ENCODE measurements at regions not wholly inside any gene's neighbourhood (a gene's known extent, or its start where the extent isn't known, plus 50 kb on each side); places are given as distances from the start of the nearest gene placed in this dataset.
"Not testable (repeated sequence)": the region's sequence is repeated elsewhere in the genome, so short reads cannot be mapped to it uniquely, and the experiment has no call there.

DNA sequence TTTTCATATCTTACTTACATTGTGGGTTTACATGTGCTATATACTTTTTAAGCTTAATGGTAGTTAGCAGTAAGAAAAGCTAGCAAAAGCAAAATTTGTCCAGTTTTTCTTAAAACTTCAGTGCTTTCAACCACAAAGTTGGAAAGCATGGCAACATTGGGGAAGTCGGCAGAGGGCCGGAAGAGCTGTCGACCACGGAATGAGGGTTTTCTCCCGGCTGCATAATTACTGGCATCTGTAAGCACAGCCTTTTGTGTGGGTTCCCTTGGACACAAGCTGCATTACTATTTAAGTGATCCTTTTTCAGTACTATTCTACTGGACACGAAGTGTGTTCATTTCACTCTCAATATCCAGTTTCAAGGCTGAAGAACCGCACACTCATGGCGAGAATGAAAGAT lies 560.4 kb downstream of the ANKRD50 start:
- no peak overlapping the region for H3K27ac ChIP-seq
- H3K4me3 ChIP-seq = no peak overlapping the region
- H3K36me3 ChIP-seq = no peaks in the 10 kb centered on the region
- DNase-seq (ENCODE audit: low read depth in 1 of 2, low spot score in 2 of 2) = no peak
- H3K4me1 ChIP-seq (replicated peaks) = no peaks in the 10 kb centered on the region
- H3K9me3 ChIP-seq (replicated peaks) = no peaks in the 10 kb centered on the region
- no peaks in the 10 kb centered on the region for H3K27me3 ChIP-seq (replicated peaks)

DNA sequence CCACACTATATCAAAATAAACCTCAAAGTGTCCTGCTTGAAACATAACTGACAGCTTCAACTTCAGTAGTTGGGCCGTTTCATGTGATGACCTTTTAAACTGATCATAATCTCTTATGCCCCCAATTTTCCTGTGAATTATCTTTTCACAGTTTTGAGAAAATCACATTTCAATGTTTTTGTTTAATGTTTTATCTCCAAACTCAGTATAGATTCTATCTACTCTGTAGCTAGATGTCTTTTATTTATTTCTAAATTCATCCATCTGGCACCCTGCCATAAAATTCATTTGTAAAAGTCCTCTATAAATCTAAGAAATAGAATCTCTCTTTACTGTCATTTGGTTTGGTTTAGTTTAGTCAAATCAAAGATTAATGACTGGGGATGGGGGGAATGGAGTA lies 557.3 kb downstream of the ANKRD50 start:
- H3K4me1 ChIP-seq (replicated peaks) = no peaks in the 10 kb centered on the region
- no peak overlapping the region for H3K27ac ChIP-seq
- H3K9me3 ChIP-seq (replicated peaks) = no peaks in the 10 kb centered on the region
- no peaks in the 10 kb centered on the region for H3K27me3 ChIP-seq (replicated peaks)
- DNase-seq (ENCODE audit: low read depth in 1 of 2, low spot score in 2 of 2) = no peak
- no peak overlapping the region for H3K4me3 ChIP-seq
- H3K36me3 ChIP-seq = no peaks in the 10 kb centered on the region

DNA sequence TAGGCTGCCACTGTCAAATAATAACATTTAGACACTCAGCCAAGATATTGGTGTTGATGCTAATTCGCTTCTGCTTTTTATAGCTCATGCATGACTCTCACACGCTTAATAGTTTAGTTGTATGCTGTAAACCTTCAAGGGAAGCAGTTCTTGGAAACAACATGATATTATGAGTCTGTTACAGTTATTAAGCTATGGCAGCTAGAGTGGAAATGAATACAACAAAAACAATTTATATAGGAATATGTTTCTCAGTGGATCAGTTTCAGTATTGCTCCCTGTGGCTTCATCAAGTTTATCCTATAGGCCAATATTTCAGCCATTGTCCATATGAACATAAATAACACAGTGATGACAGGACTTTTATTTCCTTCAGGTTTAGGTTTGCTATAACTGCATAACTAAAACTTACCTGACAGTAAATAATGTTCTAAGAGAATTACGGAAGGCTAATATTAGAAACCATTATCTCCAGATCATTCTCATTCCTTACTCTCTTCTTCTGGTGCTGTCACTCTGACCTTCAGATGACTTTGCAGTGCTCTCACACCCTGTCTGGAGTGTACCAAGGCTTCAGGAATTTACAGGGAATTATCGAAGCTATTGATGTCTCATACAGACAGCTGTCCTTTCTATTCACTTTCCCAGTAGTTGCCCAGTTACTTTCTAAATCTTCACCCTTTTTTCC lies 555.0 kb downstream of the ANKRD50 start:
- DNase-seq (ENCODE audit: low read depth in 1 of 2, low spot score in 2 of 2) = no peak

DNA sequence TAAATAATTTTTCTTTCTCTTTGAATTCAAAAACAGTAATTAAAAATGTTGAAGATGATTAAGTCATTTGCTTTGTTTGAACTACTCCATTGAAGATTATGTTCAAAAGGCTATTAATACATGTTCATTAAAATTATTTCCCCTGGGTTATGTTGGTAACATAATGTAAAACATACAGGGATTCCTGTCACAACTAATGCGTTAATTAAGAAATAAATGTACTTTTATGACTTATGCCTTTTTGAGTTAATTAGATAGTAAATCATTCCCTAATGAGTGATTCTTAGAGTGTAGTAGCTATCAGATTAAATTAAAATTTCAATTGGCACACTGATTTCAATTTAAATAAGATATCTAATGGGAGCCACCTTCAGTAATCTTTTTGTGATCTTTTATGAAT lies 549.1 kb downstream of the ANKRD50 start:
- no peaks in the 10 kb centered on the region for H3K27me3 ChIP-seq (replicated peaks)
- H3K27ac ChIP-seq = no peak overlapping the region
- no peaks in the 10 kb centered on the region for H3K9me3 ChIP-seq (replicated peaks)

More for the DNA sequence above, 555.0 kb downstream of the ANKRD50 start:
- Histone ChIP-seq H3K27me3 (replicated peaks) (no peaks in the 10 kb centered on the region), H3K9me3 (replicated peaks) (no peaks in the 10 kb centered on the region), H3K36me3 (no peaks in the 10 kb centered on the region), H3K4me1 (replicated peaks) (no peaks in the 10 kb centered on the region), H3K4me3 (no peak overlapping the region), H3K27ac (no peak overlapping the region)

GRCh38 chr4:124167602-124168001 lies 544.9 kb downstream of the ANKRD50 start:
- H3K4me3 ChIP-seq = no peak overlapping the region
- no peak for DNase-seq (ENCODE audit: low read depth in 1 of 2, low spot score in 2 of 2)
- no peaks in the 10 kb centered on the region for H3K36me3 ChIP-seq
- no peak overlapping the region for H3K27ac ChIP-seq
- no peaks in the 10 kb centered on the region; the same call in 1 of the 2 replicates for H3K9me3 ChIP-seq (replicated peaks)
- no peaks in the 10 kb centered on the region for H3K27me3 ChIP-seq (replicated peaks)
- no peaks in the 10 kb centered on the region for H3K4me1 ChIP-seq (replicated peaks)

More for the DNA sequence above, 549.1 kb downstream of the ANKRD50 start:
- H3K4me3 ChIP-seq = no peak overlapping the region
- H3K4me1 ChIP-seq (replicated peaks) = no peaks in the 10 kb centered on the region
- H3K36me3 ChIP-seq = no peaks in the 10 kb centered on the region
- DNase-seq (ENCODE audit: low read depth in 1 of 2, low spot score in 2 of 2) = no peak

DNA sequence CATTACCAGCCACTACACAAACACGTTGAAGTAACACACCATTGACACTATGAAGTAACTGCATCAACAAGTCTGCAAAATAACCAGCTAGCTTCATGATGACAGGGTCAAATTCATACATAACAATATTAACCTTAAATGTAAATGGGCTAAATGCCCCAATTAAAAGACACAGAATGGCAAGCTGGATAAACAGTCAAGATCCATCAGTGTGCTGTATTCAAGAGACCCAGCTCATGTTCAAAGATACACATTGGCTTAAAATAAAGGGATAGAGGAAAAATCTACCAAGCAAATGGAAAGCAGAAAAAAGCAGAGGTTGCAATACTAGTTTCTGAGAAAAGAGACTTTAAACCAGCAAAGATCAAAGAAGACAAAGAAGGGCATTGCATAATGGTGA lies 543.0 kb downstream of the ANKRD50 start:
- not testable (repeated sequence) for H3K4me3 ChIP-seq; DNase-seq (ENCODE audit: low read depth in 1 of 2, low spot score in 2 of 2)

DNA sequence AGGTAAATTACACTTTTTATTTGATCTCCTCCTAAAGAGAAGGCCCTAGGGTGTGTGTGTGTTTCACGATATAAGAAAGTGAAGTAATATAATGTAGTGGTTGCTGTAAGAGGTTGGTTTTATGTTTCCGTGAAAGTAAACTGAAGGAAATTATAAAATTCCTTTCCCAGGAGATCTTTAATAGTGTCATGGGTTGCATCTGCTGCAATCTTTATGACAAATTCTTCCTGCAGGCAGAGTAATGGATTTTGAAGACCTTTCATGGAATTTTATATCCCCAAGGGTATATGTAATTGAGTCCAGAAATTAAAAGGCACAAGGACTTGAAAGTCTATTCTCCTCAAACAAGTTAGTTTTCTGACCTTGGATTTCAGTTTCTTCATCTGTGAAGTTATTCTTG lies 538.6 kb downstream of the ANKRD50 start:
- Histone ChIP-seq H3K9me3 (replicated peaks) (no peaks in the 10 kb centered on the region; the same call in 1 of the 2 replicates), H3K4me3 (no peak overlapping the region), H3K4me1 (replicated peaks) (peaks cover 18% of the 10 kb centered on the region), H3K27ac (no peak overlapping the region), H3K36me3 (no peaks in the 10 kb centered on the region), H3K27me3 (replicated peaks) (no peaks in the 10 kb centered on the region)
- no peak for DNase-seq (ENCODE audit: low read depth in 1 of 2, low spot score in 2 of 2)

More for the DNA sequence above, 543.0 kb downstream of the ANKRD50 start:
- not testable (repeated sequence) for H3K9me3 ChIP-seq (replicated peaks); H3K36me3 ChIP-seq; H3K27me3 ChIP-seq (replicated peaks); H3K4me1 ChIP-seq (replicated peaks); H3K27ac ChIP-seq

GRCh38 chr4:124177647-124178425 lies 534.7 kb downstream of the ANKRD50 start:
- peak in 1 of 2 experiments; percentile 65 for DNase-seq (ENCODE audit: low read depth in 1 of 2, low spot score in 2 of 2)
- peak overlapping the region; percentile 39 for H3K27ac ChIP-seq

GRCh38 chr4:124178449-124179021 lies 534.0 kb downstream of the ANKRD50 start:
- H3K36me3 ChIP-seq = no peaks in the 10 kb centered on the region
- H3K27me3 ChIP-seq (replicated peaks) = no peaks in the 10 kb centered on the region
- H3K27ac ChIP-seq = 0 out of 2 replicates have a peak overlapping the region, but pooled peaks have one; percentile 39
- H3K4me3 ChIP-seq = no peak overlapping the region
- H3K9me3 ChIP-seq (replicated peaks) = no peaks in the 10 kb centered on the region
- peaks cover 19% of the 10 kb centered on the region for H3K4me1 ChIP-seq (replicated peaks)
- peak in 1 of 2 experiments; percentile 2 for DNase-seq (ENCODE audit: low read depth in 1 of 2, low spot score in 2 of 2)

More at GRCh38 chr4:124177647-124178425, 534.7 kb downstream of the ANKRD50 start:
- Histone ChIP-seq H3K27me3 (replicated peaks) (no peaks in the 10 kb centered on the region), H3K36me3 (no peaks in the 10 kb centered on the region), H3K4me3 (no peak overlapping the region), H3K9me3 (replicated peaks) (no peaks in the 10 kb centered on the region), H3K4me1 (replicated peaks) (peaks cover 19% of the 10 kb centered on the region)

DNA sequence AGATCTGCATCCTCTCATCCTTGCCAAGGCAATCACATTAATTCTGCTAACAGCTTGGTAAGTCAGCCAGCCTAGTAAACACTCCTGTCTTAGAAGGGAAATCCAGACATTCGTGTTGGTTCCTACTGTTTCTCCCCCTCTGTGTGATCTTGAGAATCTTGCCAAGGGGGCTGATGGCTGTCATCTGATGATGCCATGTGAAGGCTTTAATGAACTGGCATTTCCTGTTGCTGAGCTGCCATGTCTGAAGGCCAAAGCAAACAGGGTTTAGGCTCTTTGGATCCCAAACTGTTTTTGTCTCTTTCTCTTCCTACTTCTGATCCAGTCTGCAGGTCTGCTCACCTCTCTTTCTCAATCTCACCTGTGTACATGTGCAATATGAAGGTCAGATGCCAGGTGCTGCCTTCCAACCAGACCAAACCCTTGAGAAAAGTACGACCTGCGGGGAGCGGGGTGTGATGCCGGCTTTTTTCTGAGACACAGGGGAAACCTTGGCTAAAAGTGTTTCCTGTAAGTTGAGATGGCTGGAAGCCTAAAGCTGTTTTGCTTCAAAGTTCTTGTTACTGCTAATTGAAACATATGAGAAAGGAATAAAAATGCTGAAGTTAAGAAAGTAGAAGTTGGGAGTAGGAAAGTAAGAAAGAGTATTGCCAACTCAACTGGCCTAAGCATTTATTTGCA lies 532.9 kb downstream of the ANKRD50 start:
- H3K27ac ChIP-seq = no peak overlapping the region
- H3K4me3 ChIP-seq = no peak overlapping the region
- no peaks in the 10 kb centered on the region for H3K36me3 ChIP-seq
- peaks cover 19% of the 10 kb centered on the region for H3K4me1 ChIP-seq (replicated peaks)
- H3K27me3 ChIP-seq (replicated peaks) = no peaks in the 10 kb centered on the region
- H3K9me3 ChIP-seq (replicated peaks) = no peaks in the 10 kb centered on the region
- DNase-seq (ENCODE audit: low read depth in 1 of 2, low spot score in 2 of 2) = no peak

- H3K27ac ChIP-seq = no peak overlapping the region
- DNase-seq (ENCODE audit: low read depth in 1 of 2, low spot score in 2 of 2) = no peak
- peaks cover 19% of the 10 kb centered on the region for H3K4me1 ChIP-seq (replicated peaks)
- no peaks in the 10 kb centered on the region for H3K36me3 ChIP-seq
- H3K27me3 ChIP-seq (replicated peaks) = no peaks in the 10 kb centered on the region
- no peak overlapping the region for H3K4me3 ChIP-seq
- no peaks in the 10 kb centered on the region for H3K9me3 ChIP-seq (replicated peaks)
These were observed 531.5 kb downstream of the ANKRD50 start for GRCh38 chr4:124181039-124181438.

- Histone ChIP-seq H3K36me3 (no peaks in the 10 kb centered on the region), H3K27me3 (replicated peaks) (no peaks in the 10 kb centered on the region), H3K4me3 (no peak overlapping the region), H3K9me3 (replicated peaks) (no peaks in the 10 kb centered on the region), H3K27ac (no peak overlapping the region), H3K4me1 (replicated peaks) (peaks cover 8% of the 10 kb centered on the region)
- DNase-seq (ENCODE audit: low read depth in 1 of 2, low spot score in 2 of 2) = no peak
These were observed 529.3 kb downstream of the ANKRD50 start for GRCh38 chr4:124183231-124183630.

DNA sequence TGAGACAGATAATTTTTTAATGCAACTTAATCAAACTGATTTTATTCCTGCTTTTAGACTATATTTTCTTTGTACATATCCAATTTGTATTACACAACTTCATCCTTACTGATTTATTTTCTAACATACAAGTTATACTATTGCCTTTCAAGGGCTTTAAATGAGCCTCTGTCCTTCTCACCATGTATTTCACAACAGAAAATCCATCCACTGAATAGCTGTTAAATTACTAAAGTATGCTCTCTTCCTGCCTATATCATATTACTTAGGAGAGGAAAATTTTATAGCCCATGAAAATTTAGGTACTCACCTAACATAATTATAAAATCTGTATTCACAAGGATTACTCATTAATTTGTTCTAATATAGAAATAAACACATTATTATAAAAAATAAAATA lies 528.6 kb downstream of the ANKRD50 start:
- no peaks in the 10 kb centered on the region for H3K9me3 ChIP-seq (replicated peaks)
- no peaks in the 10 kb centered on the region for H3K36me3 ChIP-seq
- no peak overlapping the region for H3K27ac ChIP-seq
- H3K27me3 ChIP-seq (replicated peaks) = no peaks in the 10 kb centered on the region
- H3K4me1 ChIP-seq (replicated peaks) = peaks cover 1% of the 10 kb centered on the region
- no peak overlapping the region for H3K4me3 ChIP-seq
- DNase-seq (ENCODE audit: low read depth in 1 of 2, low spot score in 2 of 2) = no peak

Measured in SJSA1 (cell line).